GM18907 (cell line): ENCODE measurements at regions not wholly inside any gene's neighbourhood (a gene's known extent, or its start where the extent isn't known, plus 50 kb on each side); places are given as distances from the start of the nearest gene placed in this dataset.
"Not testable (repeated sequence)": the region's sequence is repeated elsewhere in the genome, so short reads cannot be mapped to it uniquely, and the experiment has no call there.

Source experiments
- ATAC-seq: cut with Tn5 transposase; IDR thresholded peaks from one replicate; pipeline ENCODE4 v1.9.1; 2021; ENCODE audit warnings: mild to moderate bottlenecking, moderate library complexity; ENCODE audit not compliant: unreplicated experiment

DNA sequence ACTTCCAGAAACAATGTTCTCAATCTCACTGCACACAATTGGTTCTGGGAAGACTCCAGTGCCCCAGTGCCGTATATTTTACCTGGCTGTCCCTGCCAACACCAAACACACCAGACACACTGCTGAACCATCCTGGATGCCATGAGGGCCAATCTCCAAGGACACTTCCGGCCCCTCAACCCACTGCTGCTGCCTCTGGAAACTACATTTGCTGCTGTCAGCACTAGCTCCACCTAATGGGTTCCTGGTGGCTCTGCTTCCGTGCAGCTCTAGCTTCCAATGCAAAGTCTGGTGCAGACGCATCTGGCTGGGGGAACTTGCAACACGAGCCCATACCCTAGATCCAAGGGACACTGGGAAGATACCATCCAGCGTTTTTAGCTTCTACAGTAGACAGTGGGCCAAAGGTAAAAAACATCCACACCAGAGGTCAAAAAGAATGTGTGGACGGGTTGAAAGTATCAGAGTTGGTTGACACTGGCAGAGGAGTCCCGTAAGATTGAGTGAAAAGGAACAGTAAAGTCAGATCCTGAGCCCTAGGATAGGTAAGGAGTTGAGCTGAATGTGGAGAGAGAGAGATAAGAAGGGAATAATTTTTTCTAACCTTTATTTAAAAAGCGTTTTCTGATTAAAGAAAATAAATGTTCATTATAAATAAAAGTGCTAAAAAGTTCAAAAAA, 99.7 kb upstream of the KIF2A start:
- ATAC-seq, result no peak

DNA sequence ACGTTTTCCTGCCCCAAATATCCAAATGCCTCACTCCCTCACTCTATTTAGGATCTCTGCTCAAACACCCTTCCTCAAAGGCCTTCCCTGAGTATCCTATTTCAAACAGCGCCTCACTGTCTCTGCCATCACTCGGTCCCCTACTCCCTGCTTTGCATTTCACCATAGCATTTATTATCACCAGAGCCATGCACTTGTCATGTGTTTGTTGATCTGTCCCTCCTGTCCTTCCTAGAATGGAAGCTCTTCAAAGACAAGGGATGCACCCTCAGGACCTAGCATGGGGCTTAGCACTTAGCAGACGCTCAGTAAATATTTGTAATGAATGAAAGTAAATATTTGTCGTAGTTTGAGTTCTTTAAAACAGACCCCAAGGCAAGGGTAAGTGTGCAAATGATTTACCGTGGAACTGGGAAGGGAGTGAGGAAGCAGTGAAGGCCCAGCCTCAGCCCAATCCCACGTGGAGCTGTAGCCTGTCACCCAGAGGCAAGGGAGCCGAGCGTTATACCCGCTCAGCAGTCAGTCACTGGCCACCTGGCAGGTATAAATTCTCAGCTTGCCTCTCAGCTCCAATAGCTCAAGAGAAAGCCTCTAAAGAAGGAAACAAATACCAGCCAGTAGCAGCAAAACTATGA, 97.7 kb upstream of the KIF2A start:
- ATAC-seq, result no peak

DNA sequence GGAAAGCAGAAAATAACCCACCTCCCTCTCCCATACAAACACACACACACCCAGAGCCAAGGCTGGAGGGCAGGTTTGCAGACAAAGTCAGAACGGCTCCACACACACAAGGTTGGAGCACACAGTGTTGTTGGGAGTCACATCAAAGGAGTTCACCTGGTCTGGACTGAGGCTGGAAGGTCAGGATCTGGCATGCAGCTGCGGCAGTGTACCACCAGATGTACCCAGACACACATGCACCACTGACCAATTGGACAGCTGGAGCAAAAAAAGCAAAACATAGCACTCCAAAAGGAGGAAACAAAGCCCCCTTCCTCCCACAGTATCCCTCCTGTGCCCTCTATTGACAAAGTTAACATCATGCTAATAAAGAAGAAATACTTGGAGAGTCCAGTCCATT, 94.6 kb upstream of the KIF2A start:
- ATAC-seq, result no peak

DNA sequence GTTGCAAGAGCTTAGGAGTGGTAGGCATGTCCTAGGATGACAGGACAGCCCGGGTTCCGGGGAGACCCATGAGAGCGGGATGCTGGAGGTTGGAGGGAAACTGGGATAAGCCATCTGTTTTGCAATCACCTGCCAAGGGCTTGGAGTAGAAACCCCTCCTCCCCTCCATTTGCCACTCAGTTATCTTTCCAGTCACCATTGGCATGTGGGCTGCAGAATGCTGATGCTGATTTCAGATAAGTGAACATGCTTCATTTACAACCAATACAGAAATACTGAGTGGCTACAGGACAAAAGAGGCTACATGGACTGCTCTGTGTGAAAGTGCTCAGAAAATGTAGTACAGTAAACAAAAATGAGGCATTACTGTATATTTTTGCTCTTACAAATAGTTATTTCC, 93.4 kb upstream of the KIF2A start:
- ATAC-seq, result no peak

DNA sequence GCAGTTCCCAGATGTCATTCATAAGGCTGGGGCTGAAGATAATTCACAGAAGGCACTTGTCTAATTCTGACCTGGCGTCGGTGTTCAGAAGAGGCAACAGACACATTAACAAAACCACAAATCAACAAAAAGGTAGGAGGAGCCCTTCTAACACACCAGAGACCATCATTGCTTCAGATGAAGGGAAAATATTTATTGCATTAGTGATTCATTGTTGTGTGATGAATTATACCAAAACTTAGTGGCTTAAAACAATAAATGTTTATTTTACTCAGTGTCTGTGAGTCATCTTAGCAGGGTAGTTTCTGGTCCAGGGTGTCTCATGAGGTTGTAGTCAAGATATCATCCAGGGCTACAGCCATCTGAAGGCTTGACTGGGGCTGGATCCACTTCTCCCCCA, 91.3 kb upstream of the KIF2A start:
- ATAC-seq, result no peak

DNA sequence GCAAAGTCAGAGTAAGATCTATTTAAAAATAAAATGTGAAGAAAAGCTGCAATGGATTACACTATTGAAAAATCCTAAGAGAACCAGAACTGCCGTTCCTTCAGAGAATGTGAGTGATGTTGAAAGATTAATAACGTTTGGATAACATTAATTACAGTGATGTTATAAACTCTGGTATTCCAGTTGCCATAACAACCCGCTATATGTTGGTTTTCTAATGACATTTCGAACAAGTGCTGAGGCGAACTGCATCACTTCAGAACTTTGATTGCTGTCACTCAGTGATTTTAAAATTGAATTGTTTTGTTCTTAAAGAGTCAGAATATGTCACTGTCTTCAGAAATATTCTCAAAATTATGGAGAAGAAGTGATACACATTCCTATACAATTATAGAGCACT, 89.4 kb upstream of the KIF2A start:
- not testable (repeated sequence) for ATAC-seq

DNA sequence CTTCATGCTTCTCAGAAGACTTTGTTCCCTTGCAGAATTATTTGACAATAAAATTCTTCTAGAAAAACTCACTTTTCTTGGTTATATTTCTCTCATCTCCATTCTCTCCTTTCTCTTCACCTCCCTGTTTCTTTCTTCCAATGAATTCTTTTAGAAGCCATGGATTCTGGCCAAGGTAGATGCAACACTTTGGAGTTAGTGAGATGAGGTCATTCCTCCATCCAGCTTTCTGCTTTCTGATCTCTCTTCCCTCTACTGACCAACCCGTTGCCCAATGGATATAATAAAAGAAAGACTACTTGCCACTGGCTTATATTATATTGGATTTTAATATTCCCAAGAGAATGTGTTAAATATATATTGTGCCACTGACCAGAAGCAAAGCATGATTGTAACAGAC, 88.9 kb upstream of the KIF2A start:
- not testable (repeated sequence) for ATAC-seq

DNA sequence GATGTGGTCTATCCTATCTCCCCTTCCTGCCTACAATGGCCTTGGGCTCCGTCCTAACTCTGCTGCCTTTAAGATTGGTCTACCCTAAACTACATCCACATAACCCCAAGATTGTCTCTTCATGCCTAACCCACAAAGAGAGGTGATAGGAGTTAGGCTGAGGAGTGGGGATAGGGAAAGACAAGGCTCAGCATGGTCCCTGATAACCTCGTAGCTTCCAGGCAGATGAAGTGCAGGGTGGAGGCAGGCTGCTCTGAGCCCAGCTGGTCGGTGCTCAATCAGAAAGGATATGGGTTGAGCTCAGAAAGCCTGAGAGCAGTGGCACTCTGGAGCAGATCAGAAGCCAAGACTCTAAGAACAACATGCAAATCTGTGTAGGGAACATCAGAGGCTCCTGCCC, 87.1 kb upstream of the KIF2A start:
- not testable (repeated sequence) for ATAC-seq

DNA sequence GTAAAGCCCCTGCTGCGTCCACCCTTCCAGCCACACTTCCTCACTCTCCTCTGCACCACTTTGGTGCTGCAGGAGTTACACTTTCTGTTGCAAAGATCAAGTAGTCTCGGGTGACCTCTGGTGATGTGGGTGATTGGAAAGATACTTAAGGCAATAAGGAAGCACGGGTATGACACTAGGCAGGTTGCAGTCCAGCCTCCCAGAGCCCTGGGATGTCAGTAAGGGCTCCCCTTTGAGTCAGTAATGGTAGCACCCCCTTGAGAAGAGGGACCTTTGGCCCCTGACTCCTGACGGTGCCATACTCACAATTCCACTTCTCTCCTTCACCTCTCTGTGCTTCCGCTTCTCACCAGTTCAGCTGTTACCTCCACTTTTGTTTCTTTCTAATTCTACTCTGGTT, 84.1 kb upstream of the KIF2A start:
- ATAC-seq, result not testable (repeated sequence)

DNA sequence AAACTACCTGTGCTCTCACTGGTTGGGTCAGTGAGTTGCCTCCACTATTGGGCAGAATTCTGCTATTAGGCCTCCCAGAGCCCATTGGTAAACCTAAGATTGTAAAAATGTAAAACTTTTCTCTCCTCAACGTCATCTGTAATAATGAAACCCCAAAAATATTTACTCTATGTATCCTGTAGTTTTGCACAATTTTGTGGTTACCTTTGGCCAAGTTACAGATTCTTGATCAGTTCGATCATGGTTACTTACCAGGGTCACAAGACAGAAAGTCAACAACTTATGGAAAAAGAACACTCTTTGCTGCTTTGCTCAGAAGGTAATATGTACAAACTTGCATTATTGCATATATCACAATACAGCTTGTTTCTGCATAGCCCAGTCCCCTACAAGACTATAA, 83.7 kb upstream of the KIF2A start:
- not testable (repeated sequence) for ATAC-seq

DNA sequence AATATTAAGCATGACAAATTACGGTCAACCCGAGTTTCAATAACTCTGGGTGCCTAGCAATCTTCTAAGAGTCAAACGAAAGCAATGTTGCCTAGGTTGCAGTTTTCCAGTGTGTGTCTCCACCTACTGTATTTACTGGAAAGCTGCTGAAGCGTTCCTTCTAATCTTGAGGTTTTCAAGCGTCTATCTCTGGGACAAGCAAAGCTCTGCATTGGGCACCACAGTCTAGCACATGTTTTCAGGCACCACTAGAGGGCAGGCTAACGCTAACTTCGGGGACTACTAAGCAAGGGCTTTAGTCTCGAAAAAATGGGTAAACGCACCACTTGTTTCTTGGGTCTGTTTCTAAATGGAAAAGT, 82.7 kb upstream of the KIF2A start:
- ATAC-seq, result peak; percentile 97

DNA sequence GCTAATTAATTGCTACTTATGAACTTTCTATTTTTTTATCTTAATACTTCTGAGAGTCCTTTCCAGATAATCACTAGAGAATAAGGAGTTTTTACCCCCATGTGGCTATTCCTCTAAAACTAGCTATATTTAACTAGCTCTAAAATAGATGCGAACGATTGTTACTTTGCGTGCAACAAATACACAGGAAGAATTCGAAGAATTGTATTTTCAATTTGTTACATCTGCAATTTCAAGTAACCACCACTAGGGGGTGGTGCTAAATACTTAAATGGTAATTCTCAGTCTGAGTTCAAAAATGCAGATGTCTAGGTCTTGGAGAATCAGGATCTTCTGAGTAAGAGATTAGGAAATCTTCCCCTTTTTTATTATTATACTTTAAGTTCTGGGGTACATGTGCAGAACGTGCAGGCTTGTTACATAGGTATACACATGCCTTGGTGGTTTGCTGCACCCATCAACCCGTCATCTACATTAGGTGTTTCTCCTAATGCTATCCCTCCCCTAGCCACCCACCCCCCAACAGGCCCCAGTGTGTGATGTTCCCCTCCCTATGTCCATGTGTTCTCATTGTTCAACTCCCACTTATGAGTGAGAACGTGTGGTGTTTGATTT, 80.9 kb upstream of the KIF2A start:
- not testable (repeated sequence) for ATAC-seq

DNA sequence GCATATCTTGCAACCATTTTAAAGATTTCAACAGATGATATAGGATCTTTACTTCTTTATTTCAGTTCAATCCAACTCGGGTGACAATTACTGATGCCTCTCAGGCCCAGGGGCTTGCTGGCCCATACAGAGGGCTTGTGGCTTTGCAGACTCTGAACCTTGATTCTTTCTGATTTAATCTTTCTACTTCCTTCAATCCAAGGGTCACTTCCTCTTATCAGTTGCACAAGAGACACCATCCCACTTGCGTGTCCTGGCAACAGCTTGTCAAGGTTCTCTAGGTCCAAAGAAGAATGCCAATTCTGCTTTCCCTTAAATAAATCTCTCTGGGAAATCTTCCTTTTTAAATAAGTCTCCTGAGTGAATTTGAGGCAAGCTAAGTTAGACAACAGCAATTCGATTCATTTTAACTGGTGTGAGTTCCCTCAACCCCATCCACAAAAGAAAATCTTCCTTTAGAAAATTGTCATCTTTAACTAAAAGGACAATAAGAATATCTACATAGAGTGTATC, 75.1 kb upstream of the KIF2A start:
- not testable (repeated sequence) for ATAC-seq

DNA sequence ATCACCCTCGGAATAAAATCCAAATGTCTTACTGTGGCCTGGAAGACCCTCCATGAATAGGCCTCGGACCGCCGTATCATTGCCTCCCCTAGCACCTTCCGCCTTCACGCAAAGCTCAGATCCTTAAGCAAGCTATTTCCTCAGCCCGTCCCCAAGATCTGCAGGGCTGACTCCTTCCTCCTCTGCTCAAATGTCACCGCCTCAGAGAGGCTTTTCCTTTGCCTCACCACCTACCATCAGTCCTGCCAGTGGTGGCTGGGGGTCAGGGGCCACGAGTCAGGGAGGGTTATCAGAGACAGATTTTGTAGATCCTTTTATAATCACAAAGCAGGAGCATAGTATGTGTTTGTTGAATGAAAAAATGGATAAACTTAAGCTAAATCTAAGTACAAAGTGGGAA, 74.4 kb upstream of the KIF2A start:
- ATAC-seq, result no peak

DNA sequence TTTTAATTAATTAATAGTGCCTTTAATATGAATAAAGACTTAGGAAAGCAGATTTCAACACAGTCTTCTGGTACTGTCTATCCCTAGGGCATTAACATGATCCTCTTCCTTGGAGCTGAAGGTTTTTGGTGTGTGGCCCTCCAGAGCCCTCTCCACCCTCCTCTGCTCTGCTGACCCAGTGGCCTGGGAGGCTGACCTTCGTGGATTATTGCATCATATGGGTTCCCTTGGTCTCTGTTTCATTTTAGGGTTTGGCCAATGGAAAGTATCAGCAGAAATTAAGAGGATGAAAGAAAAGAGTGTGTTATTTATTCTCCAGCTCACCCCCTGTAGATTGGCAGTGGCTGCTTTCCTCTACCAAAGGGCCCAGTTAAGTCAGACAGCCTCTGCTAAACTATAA, 73.8 kb upstream of the KIF2A start:
- ATAC-seq, result not testable (repeated sequence)

DNA sequence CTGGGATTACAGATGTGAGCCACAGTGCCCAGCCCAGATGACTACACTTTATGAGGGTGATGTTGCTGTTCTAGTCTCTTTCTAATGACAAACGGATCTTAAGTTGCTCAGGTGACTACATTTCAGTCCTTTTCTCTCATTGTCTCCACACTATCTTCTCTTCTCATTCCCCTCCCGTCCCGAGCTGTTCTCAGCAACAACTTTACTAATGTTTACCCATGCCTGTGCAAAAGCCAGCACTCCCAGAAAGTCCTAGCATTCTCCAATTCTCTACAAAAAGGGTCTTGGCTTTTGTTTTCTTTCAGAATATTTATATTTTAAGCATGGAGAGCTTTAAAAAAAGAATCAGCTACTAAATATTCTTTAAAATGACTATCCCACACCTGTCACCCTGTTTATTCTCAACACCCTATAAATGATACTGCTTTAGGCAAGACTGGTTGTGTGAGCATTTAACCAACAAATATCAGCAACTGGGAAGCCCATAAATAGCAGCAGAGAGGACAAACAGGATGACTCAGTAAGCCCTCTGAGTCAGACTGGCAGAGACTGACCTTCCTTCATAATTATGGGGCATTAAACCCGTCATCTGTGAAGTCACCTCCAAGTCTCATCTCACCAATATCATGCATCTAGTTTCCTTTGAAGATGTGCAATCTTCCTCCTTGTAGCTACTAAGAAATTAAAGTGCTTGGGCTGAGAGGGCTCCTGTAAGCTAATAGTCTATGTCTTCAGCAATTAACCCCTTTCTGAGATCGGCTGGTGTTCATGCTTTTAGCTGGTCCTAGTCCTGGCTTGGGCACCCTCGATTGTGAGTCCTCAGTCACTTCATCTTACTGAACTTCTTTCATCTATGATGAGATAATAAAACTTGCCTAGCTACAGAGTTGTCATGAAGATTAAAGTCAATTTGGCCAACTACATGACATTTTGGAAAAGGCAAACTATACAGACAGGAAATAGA, 72.6 kb upstream of the KIF2A start:
- ATAC-seq, result peak; percentile 90

DNA sequence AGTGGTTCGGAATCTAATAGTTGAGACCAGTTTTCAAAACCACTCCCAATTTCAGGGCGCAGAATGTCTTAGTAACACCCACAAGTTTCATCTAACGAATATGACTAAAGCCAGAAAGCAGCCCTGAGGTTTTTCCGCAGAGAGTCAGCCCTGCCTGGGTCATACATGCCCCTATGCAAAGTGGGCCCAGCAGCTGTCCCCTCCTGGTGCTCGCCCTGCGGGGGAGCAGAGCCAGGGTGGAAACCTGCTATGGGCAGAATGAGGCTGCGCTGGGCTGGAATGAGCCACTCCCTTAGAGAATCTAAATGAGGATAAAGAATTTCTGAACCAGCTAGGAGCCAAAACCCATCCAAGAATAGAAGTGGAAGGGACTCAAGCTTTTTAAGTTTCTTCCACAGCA, 69.4 kb upstream of the KIF2A start:
- ATAC-seq, result not testable (repeated sequence)

DNA sequence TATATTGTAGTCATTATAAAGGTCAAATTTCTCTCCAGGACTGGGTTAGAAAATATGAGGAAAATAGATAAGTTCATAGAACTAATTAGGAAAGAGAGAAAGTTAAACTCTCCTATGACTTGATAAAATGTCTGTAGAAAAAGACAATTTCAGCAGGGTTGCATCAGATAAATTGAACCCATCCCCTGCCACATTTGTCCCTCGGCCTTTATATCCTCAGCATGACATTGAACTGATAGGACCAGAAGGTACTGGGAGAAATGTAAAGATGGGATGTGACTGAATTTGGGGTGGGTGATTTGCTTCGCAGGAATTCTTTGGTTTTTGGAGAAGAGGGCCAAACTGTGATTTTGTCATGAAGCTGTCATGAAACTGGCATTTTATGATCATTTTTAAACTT, 68.1 kb upstream of the KIF2A start:
- ATAC-seq, result not testable (repeated sequence)

DNA sequence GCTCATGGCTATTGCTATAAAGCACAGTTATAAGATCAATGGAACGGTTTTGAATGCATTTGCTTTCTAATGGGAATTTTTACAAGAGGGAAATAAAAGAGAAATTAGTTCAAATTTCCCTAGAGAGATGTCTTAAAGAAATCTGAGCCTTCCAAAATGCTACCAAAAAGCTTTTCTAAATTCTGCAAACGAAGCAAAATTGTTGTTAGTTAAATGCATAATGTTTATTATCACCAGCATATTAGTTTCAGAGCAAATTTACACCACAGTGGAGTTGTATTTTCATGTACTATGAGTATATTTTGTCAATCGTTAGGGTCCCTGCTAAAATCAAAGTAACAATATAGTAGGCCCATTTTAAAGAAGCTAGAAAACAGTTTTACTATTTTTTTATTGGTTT, 67.4 kb upstream of the KIF2A start:
- ATAC-seq, result not testable (repeated sequence)

DNA sequence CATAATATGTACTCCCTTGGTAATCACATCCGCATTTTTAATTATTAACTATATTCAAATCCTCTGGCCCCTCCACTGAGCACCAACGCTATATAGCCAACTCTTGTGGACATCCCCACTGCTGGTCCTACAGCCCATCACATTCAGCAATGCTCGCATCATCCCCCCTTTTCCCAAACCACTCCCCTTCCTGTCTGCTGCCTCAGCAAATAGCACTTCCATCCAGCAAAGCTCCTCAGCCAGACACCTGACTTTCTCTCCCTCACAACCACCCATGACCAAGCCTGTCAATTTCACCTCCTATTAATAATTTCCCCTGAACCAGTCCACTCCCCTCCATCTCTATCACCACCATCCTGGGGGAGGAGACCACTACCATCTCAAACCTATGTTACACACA, 65.5 kb upstream of the KIF2A start:
- ATAC-seq, result not testable (repeated sequence)

DNA sequence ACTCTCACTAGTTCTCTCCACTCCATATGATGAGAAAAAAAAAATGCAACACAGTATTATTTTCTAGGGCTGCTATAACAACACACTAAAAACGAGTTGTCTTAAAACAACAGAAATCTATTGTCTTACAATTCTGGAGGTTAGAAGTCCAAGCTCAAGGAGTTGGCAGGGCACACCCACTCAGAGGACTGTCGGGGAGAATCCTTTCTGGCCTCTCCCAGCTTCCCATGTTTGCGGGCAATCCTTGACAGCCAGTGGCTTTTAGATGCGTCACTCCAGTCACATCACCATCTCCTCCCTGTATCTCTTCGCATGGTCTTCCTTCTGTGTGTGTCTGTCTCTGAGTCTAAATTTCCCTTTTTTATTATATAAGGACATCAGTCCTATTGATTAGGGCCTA, 64.0 kb upstream of the KIF2A start:
- not testable (repeated sequence) for ATAC-seq
